GM23338 (cell line): ENCODE measurements at regions not wholly inside any gene's neighbourhood (a gene's known extent, or its start where the extent isn't known, plus 50 kb on each side); places are given as distances from the start of the nearest gene placed in this dataset.

Source experiments
- ATAC-seq: fragments of 200-7000 bp; cut with Tn5 transposase; 3 replicates; pipeline ENCODE4 v1.9.1; 2020
- DNase-seq: peaks from one replicate; pipeline ENCODE4 v3.0.0-alpha.2; 2015; ENCODE audit warnings: low spot score
- H2AFZ ChIP-seq: fragments of 200-600 bp; sonication (generic); 2 replicates; pipeline ENCODE4 v1.8.0; 2016; ENCODE audit warnings: antibody characterized with exemption, mild to moderate bottlenecking, moderate library complexity
- H3F3A ChIP-seq: fragments of 200-600 bp; sonication (generic); replicated peaks from 2 replicates; pipeline ENCODE4 v1.8.0; 2017; ENCODE audit warnings: antibody characterized with exemption, mixed run types, low read depth
- H3K27ac ChIP-seq: fragments of 200-600 bp; sonication (generic); 2 replicates; pipeline ENCODE4 v1.6.1; 2016; ENCODE audit warnings: low read depth
- H3K27me3 ChIP-seq: fragments of 200-600 bp; sonication (generic); 2 replicates; pipeline ENCODE4 v1.8.0; 2016; ENCODE audit warnings: mild to moderate bottlenecking, mixed run types, moderate library complexity; ENCODE audit not compliant: insufficient read depth
- H3K36me3 ChIP-seq: fragments of 200-600 bp; sonication (generic); 2 replicates; pipeline ENCODE4 v1.8.0; 2016; ENCODE audit warnings: mild to moderate bottlenecking; ENCODE audit not compliant: insufficient read depth
- H3K4me1 ChIP-seq: fragments of 200-600 bp; sonication (generic); 2 replicates; pipeline ENCODE4 v1.8.0; 2016; ENCODE audit warnings: mild to moderate bottlenecking, moderate library complexity; ENCODE audit not compliant: insufficient read depth
- H3K4me2 ChIP-seq: fragments of 200-600 bp; sonication (generic); 2 replicates; pipeline ENCODE4 v1.7.1; 2017; ENCODE audit warnings: mixed run types
- H3K4me3 ChIP-seq: fragments of 200-600 bp; sonication (generic); 2 replicates; pipeline ENCODE4 v1.6.1; 2016; ENCODE audit warnings: mixed run types
- H3K79me2 ChIP-seq: fragments of 200-600 bp; sonication (generic); replicated peaks from 2 replicates; pipeline ENCODE4 v1.8.0; 2017; ENCODE audit warnings: mild to moderate bottlenecking; ENCODE audit not compliant: insufficient read depth
- H3K9me2 ChIP-seq: fragments of 200-600 bp; sonication (generic); 2 replicates; pipeline ENCODE4 v1.8.0; 2017; ENCODE audit not compliant: insufficient read depth
- H4K20me1 ChIP-seq: fragments of 200-600 bp; sonication (generic); replicated peaks from 2 replicates; pipeline ENCODE4 v1.8.0; 2017; ENCODE audit warnings: mild to moderate bottlenecking; ENCODE audit not compliant: insufficient read depth
- H3K27ac Mint-ChIP-seq: 2 replicates; pipeline ENCODE4 v1.8.0; 2020; ENCODE audit warnings: inconsistent platforms, mild to moderate bottlenecking, moderate library complexity, mixed read lengths
- H3K27me3 Mint-ChIP-seq: 3 replicates; pipeline ENCODE4 v1.8.0; 2022; ENCODE audit warnings: low read depth, mild to moderate bottlenecking, moderate library complexity, mixed read lengths, inconsistent platforms; ENCODE audit not compliant: insufficient read depth, poor library complexity
- H3K36me3 Mint-ChIP-seq: 3 replicates; pipeline ENCODE4 v1.8.0; 2021; ENCODE audit warnings: low read depth, mild to moderate bottlenecking, inconsistent platforms, moderate library complexity, mixed read lengths
- H3K4me1 Mint-ChIP-seq: 3 replicates; pipeline ENCODE4 v1.8.0; 2020; ENCODE audit warnings: mild to moderate bottlenecking, inconsistent platforms, mixed read lengths
- H3K4me3 Mint-ChIP-seq: 3 replicates; pipeline ENCODE4 v1.8.0; 2021; ENCODE audit warnings: moderate library complexity, mild to moderate bottlenecking, inconsistent platforms, mixed read lengths
- H3K9me3 Mint-ChIP-seq: 3 replicates; pipeline ENCODE4 v1.8.0; 2020; ENCODE audit warnings: moderate library complexity, mild to moderate bottlenecking, inconsistent platforms, mixed read lengths
- EZH2phosphoT487 ChIP-seq: fragments of 200-600 bp; sonication (generic); IDR thresholded peaks from one replicate; pipeline ENCODE4 v1.8.1; 2018; ENCODE audit warnings: antibody characterized with exemption; ENCODE audit not compliant: unreplicated experiment
- NANOG ChIP-seq: IDR thresholded peaks from 2 replicates; pipeline ENCODE4 v1.6.1; 2016; ENCODE audit warnings: antibody characterized with exemption, borderline replicate concordance
- STAT1 ChIP-seq: IDR thresholded peaks from one replicate; pipeline ENCODE4 v1.6.1; 2016; ENCODE audit warnings: antibody characterized with exemption; ENCODE audit not compliant: unreplicated experiment
- TF ChIP-seq, protein P1 (sequence below): fragments of 250-450 bp; sonication (Bioruptor Pico); IDR thresholded peaks from 2 replicates; pipeline ENCODE4 v1.5.0; 2020; ENCODE audit warnings: mild to moderate bottlenecking, moderate library complexity
- TF ChIP-seq, protein P2 (sequence below), 2 experiments: fragments of 200-600 bp in 1 of 2; sonication (generic) in 1 of 2; conservative IDR thresholded peaks; 2 replicates each; pipeline versions ENCODE4 v1.5.1 to v1.6.1; 2016 to 2017; ENCODE audit warnings: antibody characterized with exemption in 2 of 2, low read depth in 2 of 2, mild to moderate bottlenecking in 2 of 2, moderate library complexity in 1 of 2

DNA sequence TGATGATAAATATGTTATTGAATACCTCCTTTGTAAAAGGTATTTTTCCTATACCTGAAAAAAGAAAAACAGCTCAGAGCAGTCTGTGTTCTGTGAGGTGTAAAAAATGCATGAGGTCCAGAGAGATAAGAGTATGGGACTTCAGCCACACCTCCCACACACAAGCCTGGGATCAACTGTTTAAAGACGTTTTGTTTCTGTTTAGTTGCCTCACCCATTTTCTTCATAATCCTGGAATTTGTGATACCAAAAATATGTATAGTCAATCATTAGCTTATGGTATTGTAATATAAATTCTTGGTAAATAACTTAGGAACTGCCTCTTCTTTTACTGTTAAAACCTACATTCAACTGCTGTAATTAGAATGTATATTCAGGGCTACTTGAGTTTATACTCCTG is 1322.9 kb upstream of the TMEFF2 start:
- Histone ChIP-seq H3K36me3 (no peaks in the 10 kb centered on the region), H3K27me3 (no peaks in the 10 kb centered on the region), H3K27ac (no peak overlapping the region), H3K79me2 (peaks cover 4% of the 10 kb centered on the region; the same call in 1 of the 2 replicates), H3K4me3 (no peak overlapping the region), H2AFZ (no peak overlapping the region), H4K20me1 (no peaks in the 10 kb centered on the region), H3K4me1 (peaks cover 10% of the 10 kb centered on the region), H3K4me2 (no peak overlapping the region), H3K9me2 (no peaks in the 10 kb centered on the region), H3F3A (no peaks in the 10 kb centered on the region)
- Mint-ChIP-seq H3K27me3 (no peaks in the 10 kb centered on the region), H3K9me3 (no peaks in the 10 kb centered on the region; the same call in 2 of the 3 replicates), H3K27ac (no peak overlapping the region), H3K36me3 (no peaks in the 10 kb centered on the region), H3K4me3 (no peak overlapping the region), H3K4me1 (peaks cover 6% of the 10 kb centered on the region; the same call in 2 of the 3 replicates)
- no peak for DNase-seq
- no peak for ATAC-seq
- TF ChIP-seq, protein P1, sequence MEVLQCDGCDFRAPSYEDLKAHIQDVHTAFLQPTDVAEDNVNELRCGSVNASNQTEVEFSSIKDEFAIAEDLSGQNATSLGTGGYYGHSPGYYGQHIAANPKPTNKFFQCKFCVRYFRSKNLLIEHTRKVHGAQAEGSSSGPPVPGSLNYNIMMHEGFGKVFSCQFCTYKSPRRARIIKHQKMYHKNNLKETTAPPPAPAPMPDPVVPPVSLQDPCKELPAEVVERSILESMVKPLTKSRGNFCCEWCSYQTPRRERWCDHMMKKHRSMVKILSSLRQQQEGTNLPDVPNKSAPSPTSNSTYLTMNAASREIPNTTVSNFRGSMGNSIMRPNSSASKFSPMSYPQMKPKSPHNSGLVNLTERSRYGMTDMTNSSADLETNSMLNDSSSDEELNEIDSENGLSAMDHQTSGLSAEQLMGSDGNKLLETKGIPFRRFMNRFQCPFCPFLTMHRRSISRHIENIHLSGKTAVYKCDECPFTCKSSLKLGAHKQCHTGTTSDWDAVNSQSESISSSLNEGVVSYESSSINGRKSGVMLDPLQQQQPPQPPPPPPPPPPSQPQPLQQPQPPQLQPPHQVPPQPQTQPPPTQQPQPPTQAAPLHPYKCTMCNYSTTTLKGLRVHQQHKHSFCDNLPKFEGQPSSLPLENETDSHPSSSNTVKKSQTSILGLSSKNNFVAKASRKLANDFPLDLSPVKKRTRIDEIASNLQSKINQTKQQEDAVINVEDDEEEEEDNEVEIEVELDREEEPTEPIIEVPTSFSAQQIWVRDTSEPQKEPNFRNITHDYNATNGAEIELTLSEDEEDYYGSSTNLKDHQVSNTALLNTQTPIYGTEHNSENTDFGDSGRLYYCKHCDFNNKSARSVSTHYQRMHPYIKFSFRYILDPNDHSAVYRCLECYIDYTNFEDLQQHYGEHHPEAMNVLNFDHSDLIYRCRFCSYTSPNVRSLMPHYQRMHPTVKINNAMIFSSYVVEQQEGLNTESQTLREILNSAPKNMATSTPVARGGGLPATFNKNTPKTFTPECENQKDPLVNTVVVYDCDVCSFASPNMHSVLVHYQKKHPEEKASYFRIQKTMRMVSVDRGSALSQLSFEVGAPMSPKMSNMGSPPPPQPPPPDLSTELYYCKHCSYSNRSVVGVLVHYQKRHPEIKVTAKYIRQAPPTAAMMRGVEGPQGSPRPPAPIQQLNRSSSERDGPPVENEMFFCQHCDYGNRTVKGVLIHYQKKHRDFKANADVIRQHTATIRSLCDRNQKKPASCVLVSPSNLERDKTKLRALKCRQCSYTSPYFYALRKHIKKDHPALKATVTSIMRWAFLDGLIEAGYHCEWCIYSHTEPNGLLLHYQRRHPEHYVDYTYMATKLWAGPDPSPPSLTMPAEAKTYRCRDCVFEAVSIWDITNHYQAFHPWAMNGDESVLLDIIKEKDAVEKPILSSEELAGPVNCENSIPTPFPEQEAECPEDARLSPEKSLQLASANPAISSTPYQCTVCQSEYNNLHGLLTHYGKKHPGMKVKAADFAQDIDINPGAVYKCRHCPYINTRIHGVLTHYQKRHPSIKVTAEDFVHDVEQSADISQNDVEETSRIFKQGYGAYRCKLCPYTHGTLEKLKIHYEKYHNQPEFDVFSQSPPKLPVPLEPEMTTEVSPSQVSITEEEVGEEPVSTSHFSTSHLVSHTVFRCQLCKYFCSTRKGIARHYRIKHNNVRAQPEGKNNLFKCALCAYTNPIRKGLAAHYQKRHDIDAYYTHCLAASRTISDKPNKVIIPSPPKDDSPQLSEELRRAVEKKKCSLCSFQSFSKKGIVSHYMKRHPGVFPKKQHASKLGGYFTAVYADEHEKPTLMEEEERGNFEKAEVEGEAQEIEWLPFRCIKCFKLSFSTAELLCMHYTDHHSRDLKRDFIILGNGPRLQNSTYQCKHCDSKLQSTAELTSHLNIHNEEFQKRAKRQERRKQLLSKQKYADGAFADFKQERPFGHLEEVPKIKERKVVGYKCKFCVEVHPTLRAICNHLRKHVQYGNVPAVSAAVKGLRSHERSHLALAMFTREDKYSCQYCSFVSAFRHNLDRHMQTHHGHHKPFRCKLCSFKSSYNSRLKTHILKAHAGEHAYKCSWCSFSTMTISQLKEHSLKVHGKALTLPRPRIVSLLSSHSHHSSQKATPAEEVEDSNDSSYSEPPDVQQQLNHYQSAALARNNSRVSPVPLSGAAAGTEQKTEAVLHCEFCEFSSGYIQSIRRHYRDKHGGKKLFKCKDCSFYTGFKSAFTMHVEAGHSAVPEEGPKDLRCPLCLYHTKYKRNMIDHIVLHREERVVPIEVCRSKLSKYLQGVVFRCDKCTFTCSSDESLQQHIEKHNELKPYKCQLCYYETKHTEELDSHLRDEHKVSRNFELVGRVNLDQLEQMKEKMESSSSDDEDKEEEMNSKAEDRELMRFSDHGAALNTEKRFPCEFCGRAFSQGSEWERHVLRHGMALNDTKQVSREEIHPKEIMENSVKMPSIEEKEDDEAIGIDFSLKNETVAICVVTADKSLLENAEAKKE (CRISPR knock-in tag): no peak
- no peak for TF ChIP-seq EZH2phosphoT487

DNA sequence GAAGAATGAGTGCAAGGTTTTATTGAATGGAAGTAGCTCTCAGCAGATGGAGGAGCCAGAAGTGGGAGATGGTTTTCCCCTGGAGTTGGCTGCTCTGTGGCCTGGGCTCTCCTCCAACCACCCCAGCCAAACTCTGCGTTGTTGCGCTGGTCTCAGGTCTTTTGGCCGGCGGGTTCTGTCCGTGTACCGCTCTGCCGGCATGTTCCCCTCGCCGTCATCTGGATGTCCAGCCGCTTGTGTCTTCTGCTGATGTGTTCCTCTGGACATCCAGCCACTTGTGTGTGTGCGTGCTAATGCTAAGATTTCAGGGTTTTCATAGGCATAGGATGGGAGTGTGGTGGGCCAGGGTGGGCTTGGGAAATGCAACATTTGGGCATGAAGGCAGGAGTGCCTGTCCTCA is 1311.3 kb upstream of the TMEFF2 start:
- H2AFZ ChIP-seq: no peak overlapping the region
- H3K27me3 Mint-ChIP-seq: peaks cover 7% of the 10 kb centered on the region
- H3F3A ChIP-seq: no peaks in the 10 kb centered on the region
- H3K36me3 Mint-ChIP-seq: no peaks in the 10 kb centered on the region
- H3K4me2 ChIP-seq: no peak overlapping the region
- H3K4me1 Mint-ChIP-seq: no peaks in the 10 kb centered on the region
- DNase-seq (no peak), ATAC-seq (no peak)
- H3K4me1 ChIP-seq: no peaks in the 10 kb centered on the region; the same call in 1 of the 2 replicates
- no peak overlapping the region for H3K4me3 ChIP-seq
- no peaks in the 10 kb centered on the region for H3K36me3 ChIP-seq
- H3K79me2 ChIP-seq: peaks cover 17% of the 10 kb centered on the region
- no peaks in the 10 kb centered on the region for H3K27me3 ChIP-seq
- H4K20me1 ChIP-seq: no peaks in the 10 kb centered on the region
- H3K27ac ChIP-seq: no peak overlapping the region
- no peak overlapping the region for H3K4me3 Mint-ChIP-seq
- H3K9me2 ChIP-seq: no peaks in the 10 kb centered on the region
- H3K27ac Mint-ChIP-seq: no peak overlapping the region
- H3K9me3 Mint-ChIP-seq: no peaks in the 10 kb centered on the region
- no peak for TF ChIP-seq NANOG
- TF ChIP-seq, protein P1 (CRISPR knock-in tag): no peak
- TF ChIP-seq, protein P2, sequence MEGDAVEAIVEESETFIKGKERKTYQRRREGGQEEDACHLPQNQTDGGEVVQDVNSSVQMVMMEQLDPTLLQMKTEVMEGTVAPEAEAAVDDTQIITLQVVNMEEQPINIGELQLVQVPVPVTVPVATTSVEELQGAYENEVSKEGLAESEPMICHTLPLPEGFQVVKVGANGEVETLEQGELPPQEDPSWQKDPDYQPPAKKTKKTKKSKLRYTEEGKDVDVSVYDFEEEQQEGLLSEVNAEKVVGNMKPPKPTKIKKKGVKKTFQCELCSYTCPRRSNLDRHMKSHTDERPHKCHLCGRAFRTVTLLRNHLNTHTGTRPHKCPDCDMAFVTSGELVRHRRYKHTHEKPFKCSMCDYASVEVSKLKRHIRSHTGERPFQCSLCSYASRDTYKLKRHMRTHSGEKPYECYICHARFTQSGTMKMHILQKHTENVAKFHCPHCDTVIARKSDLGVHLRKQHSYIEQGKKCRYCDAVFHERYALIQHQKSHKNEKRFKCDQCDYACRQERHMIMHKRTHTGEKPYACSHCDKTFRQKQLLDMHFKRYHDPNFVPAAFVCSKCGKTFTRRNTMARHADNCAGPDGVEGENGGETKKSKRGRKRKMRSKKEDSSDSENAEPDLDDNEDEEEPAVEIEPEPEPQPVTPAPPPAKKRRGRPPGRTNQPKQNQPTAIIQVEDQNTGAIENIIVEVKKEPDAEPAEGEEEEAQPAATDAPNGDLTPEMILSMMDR (conservative IDR thresholded peaks at IDR 0.05; ENCODE audit: low read depth in 2 of 2): no peak
- TF ChIP-seq STAT1: no peak
